Natural killer cell (primary cell): ENCODE measurements at regions not wholly inside any gene's neighbourhood (a gene's known extent, or its start where the extent isn't known, plus 50 kb on each side); places are given as distances from the start of the nearest gene placed in this dataset.

ENCODE experiments used
- ATAC-seq, 3 donors: fragments of 150-1000 bp in 2 of 3; fragments of 200-7000 bp in 1 of 3; cut with Tn5 transposase; 1 replicate in 1 of 3; 2 replicates in 2 of 3; pipeline ENCODE4 v1.10.0; 2021; ENCODE audit warnings: mild to moderate bottlenecking in 2 of 3, moderate library complexity in 2 of 3
- DNase-seq, 2 donors: peaks; one replicate each; pipeline versions ENCODE4 v3.0.0 to v3.0.0-alpha.2; 2013 to 2021; ENCODE audit warnings: mixed read lengths in 1 of 2
- H3K27ac ChIP-seq: one replicate; pipeline ENCODE4 v1.5.1; 2013; ENCODE audit warnings: mild to moderate bottlenecking, low read length
- H3K27me3 ChIP-seq: one replicate; pipeline ENCODE4 v1.6.1; 2013; ENCODE audit warnings: low read length; ENCODE audit not compliant: control insufficient read depth, insufficient read depth
- H3K36me3 ChIP-seq: one replicate; pipeline ENCODE4 v1.6.1; 2013; ENCODE audit warnings: low read length; ENCODE audit not compliant: control insufficient read depth, insufficient read depth
- H3K4me1 ChIP-seq: one replicate; pipeline ENCODE4 v1.6.1; 2013; ENCODE audit warnings: low read length; ENCODE audit not compliant: control insufficient read depth, insufficient read depth
- H3K4me3 ChIP-seq: one replicate; pipeline ENCODE4 v1.5.1; 2013; ENCODE audit warnings: low read length
- H3K9me3 ChIP-seq: one replicate; pipeline ENCODE4 v1.6.1; 2013; ENCODE audit warnings: low read length; ENCODE audit not compliant: control insufficient read depth, insufficient read depth
- H3K27ac Mint-ChIP-seq, 2 donors: one replicate each; pipeline ENCODE4 v1.8.0; 2022; ENCODE audit warnings: mild to moderate bottlenecking in 2 of 2, mixed read lengths in 2 of 2, moderate library complexity in 1 of 2
- H3K27me3 Mint-ChIP-seq, 2 donors: one replicate each; pipeline ENCODE4 v1.8.0; 2022; ENCODE audit warnings: low read depth in 2 of 2, mixed read lengths in 2 of 2
- H3K36me3 Mint-ChIP-seq: one replicate; pipeline ENCODE4 v1.8.0; 2022; ENCODE audit warnings: mixed read lengths
- H3K4me1 Mint-ChIP-seq, 2 donors: one replicate each; pipeline ENCODE4 v1.8.0; 2022; ENCODE audit warnings: mixed read lengths in 2 of 2
- H3K4me3 Mint-ChIP-seq: one replicate; pipeline ENCODE4 v1.8.0; 2022; ENCODE audit warnings: mild to moderate bottlenecking, moderate library complexity, mixed read lengths
- H3K9me3 Mint-ChIP-seq, 2 donors: one replicate each; pipeline ENCODE4 v1.8.0; 2022; ENCODE audit warnings: mixed read lengths in 2 of 2
- CTCF ChIP-seq: fragments of 200-600 bp; IDR thresholded peaks from one replicate; pipeline ENCODE4 v1.8.0; 2022; ENCODE audit warnings: antibody characterized with exemption
- WGBS: methylation state at CpG from one replicate; pipeline ENCODE4 v1.1.7; 2013; ENCODE audit warnings: missing lambda C conversion rate; ENCODE audit not compliant: insufficient coverage; 5-methylcytosine and 5-hydroxymethylcytosine counted together
- intact Hi-C: fragments of 100-400 bp; cut with micrococcal nuclease; formaldehyde crosslinking; loops from one replicate; pipeline ENCODE4 v1.14.2; 2022

DNA sequence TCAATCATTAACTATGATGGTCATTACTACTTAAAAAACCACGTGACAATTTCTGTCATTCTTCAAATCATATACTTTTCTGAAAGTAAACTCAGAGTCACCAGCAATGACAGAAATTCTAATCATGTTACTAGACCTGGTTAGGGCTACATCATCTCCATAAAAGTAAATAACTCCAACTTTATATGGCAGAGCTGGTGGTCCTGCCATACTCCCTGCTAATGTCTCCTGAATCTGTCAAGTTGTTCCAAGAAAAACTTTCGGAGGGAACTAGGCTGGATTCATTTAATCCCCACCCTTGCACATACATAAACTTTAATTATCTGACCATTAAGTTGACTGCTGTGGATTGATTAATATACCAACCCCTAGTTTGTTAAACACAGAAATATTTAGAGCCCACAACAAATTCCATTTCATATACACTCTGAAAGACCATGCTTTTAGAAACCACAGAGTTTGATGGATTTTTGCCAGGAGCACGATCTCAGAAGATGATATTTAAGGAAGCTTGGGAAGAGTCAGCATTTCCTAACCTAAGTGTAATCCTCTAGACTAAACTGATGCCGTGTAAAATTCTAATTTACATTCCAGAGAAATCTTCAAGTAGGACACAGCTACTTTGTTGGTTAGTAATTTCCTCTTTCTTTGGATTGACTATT is 577.0 kb downstream of the FAT4 start:
- 64% methylated on average over 3 of the region's 4 CpGs for WGBS
- no peak for DNase-seq
- H3K4me3 ChIP-seq, result no peak overlapping the region
- Mint-ChIP-seq H3K27me3 (no peaks in the 10 kb centered on the region), H3K4me1 (no peaks in the 10 kb centered on the region), H3K27ac (no peak overlapping the region), H3K36me3 (peaks cover 6% of the 10 kb centered on the region), H3K4me3 (no peak overlapping the region), H3K9me3 (peaks cover 8 to 11% of the 10 kb centered on the region in 2 donors)
- no peak for ATAC-seq
- H3K36me3 ChIP-seq, result no peaks in the 10 kb centered on the region
- H3K27me3 ChIP-seq, result no peaks in the 10 kb centered on the region
- no peak for TF ChIP-seq CTCF
- H3K4me1 ChIP-seq, result no peaks in the 10 kb centered on the region
- no peak overlapping the region for H3K27ac ChIP-seq
- no peaks in the 10 kb centered on the region for H3K9me3 ChIP-seq
- intact Hi-C loops, result no loop called here

DNA sequence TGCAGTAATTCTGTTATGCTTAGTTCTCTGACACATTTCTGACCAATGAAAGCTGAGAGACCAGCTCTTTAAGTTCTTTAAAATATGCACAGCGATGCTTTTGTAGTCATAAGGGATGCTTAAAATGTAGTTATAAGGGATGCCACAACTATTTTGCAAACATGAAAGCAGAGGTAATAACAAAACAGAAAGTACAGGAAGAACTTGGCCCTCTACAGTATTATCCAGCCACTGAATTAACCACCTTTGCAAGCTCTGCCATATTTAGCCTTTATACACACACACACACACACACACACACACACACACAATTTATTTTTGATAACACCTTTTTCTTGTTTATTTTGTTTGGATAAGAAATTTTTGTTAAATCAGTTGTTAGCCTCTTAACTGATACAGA is 590.0 kb downstream of the FAT4 start:
- Mint-ChIP-seq H3K4me1 (no peaks in the 10 kb centered on the region), H3K9me3 (peaks cover 15 to 16% of the 10 kb centered on the region in 2 donors), H3K27me3 (no peaks in the 10 kb centered on the region), H3K27ac (no peak overlapping the region), H3K36me3 (no peaks in the 10 kb centered on the region), H3K4me3 (no peak overlapping the region)
- no peaks in the 10 kb centered on the region for H3K4me1 ChIP-seq
- no peak for TF ChIP-seq CTCF
- no CpG with 5 or more reads among the region's 1 CpG for WGBS
- H3K27me3 ChIP-seq, result no peaks in the 10 kb centered on the region
- no peaks in the 10 kb centered on the region for H3K9me3 ChIP-seq
- H3K4me3 ChIP-seq, result no peak overlapping the region
- no peak for DNase-seq
- no peak overlapping the region for H3K27ac ChIP-seq
- intact Hi-C loops, result no loop called here
- H3K36me3 ChIP-seq, result no peaks in the 10 kb centered on the region
- no peak for ATAC-seq

- WGBS, result no CpG with 5 or more reads among the region's 2 CpGs
- Mint-ChIP-seq H3K9me3 (peaks cover 10 to 11% of the 10 kb centered on the region in 2 donors), H3K36me3 (no peaks in the 10 kb centered on the region), H3K4me1 (no peaks in the 10 kb centered on the region), H3K27ac (no peak overlapping the region), H3K27me3 (no peaks in the 10 kb centered on the region), H3K4me3 (no peak overlapping the region)
- Histone ChIP-seq H3K36me3 (no peaks in the 10 kb centered on the region), H3K4me3 (no peak overlapping the region), H3K4me1 (no peaks in the 10 kb centered on the region), H3K27ac (no peak overlapping the region), H3K9me3 (no peaks in the 10 kb centered on the region), H3K27me3 (no peaks in the 10 kb centered on the region)
- intact Hi-C loops, result no loop called here
- TF ChIP-seq CTCF, result no peak
- no peak for ATAC-seq
- DNase-seq, result no peak
Measured at GRCh38 chr4:125911058-125911457, 596.3 kb downstream of the FAT4 start.

GRCh38 chr4:125911481-125911880 is 596.7 kb downstream of the FAT4 start:
- Mint-ChIP-seq H3K9me3 (peaks cover 7 to 12% of the 10 kb centered on the region in 2 donors), H3K27ac (no peak overlapping the region), H3K36me3 (no peaks in the 10 kb centered on the region), H3K4me3 (no peak overlapping the region), H3K4me1 (no peaks in the 10 kb centered on the region), H3K27me3 (no peaks in the 10 kb centered on the region)
- ATAC-seq (no peak), DNase-seq (no peak)
- Histone ChIP-seq H3K9me3 (no peaks in the 10 kb centered on the region), H3K27ac (no peak overlapping the region), H3K4me1 (no peaks in the 10 kb centered on the region), H3K4me3 (no peak overlapping the region), H3K36me3 (no peaks in the 10 kb centered on the region), H3K27me3 (no peaks in the 10 kb centered on the region)
- intact Hi-C loops, result no loop called here
- no peak for TF ChIP-seq CTCF
